A673 (cell line): ENCODE measurements at regions not wholly inside any gene's neighbourhood (a gene's known extent, or its start where the extent isn't known, plus 50 kb on each side); places are given as distances from the start of the nearest gene placed in this dataset.

ENCODE experiments used
- BruUV-seq: library from RNA; stranded (reverse); fragments of 400-500 nt; replicated peaks from 2 replicates; lab custom pipeline; 2021; lab: Mats Ljungman, UMichigan
- CTCF ChIA-PET: fragments of 300-600 bp; sonication (Branson Sonifier 250); formaldehyde crosslinking; loops from one replicate; lab custom pipeline; 2022; ENCODE audit warnings: antibody characterized with exemption; lab: Charles Lee
- POLR2A ChIA-PET: fragments of 300-600 bp; sonication (Branson Sonifier 250); formaldehyde crosslinking; loops from one replicate; lab custom pipeline; 2022; ENCODE audit warnings: antibody characterized with exemption; ENCODE audit not compliant: low non-redundant PET; lab: Charles Lee
- DNase-seq: peaks from one replicate; pipeline ENCODE4 v3.0.0-alpha.2; 2015; ENCODE audit warnings: low spot score
- H3K27ac ChIP-seq: fragments of 200-600 bp; sonication (generic); 2 replicates; pipeline ENCODE4 v1.5.1; 2016; ENCODE audit warnings: mixed run types, low read depth, mild to moderate bottlenecking, mixed read lengths, antibody characterized with exemption, low read length; ENCODE audit not compliant: poor library complexity, severe bottlenecking
- H3K27me3 ChIP-seq: fragments of 200-600 bp; sonication (generic); replicated peaks from 2 replicates; pipeline ENCODE4 v1.6.1; 2017; ENCODE audit warnings: mixed run types, low read depth, mild to moderate bottlenecking, mixed read lengths, antibody characterized with exemption, low read length; ENCODE audit not compliant: insufficient read depth, poor library complexity
- H3K36me3 ChIP-seq: fragments of 200-600 bp; sonication (generic); 2 replicates; pipeline ENCODE4 v1.6.1; 2016; ENCODE audit warnings: mixed run types, mild to moderate bottlenecking, mixed read lengths, antibody characterized with exemption, low read length; ENCODE audit not compliant: insufficient read depth, poor library complexity, severe bottlenecking
- H3K4me1 ChIP-seq: fragments of 200-600 bp; sonication (generic); 2 replicates; pipeline ENCODE4 v1.6.1; 2017; ENCODE audit warnings: mixed run types, mild to moderate bottlenecking, mixed read lengths, antibody characterized with exemption, low read length; ENCODE audit not compliant: insufficient read depth, poor library complexity, severe bottlenecking
- H3K4me3 ChIP-seq: fragments of 200-600 bp; sonication (generic); 2 replicates; pipeline ENCODE4 v1.5.1; 2016; ENCODE audit warnings: low read depth, mixed run types, mild to moderate bottlenecking, mixed read lengths, low read length; ENCODE audit not compliant: poor library complexity, severe bottlenecking
- H3K9me3 ChIP-seq: fragments of 200-600 bp; sonication (generic); 2 replicates; pipeline ENCODE4 v1.6.1; 2016; ENCODE audit warnings: mixed run types, low read depth, mild to moderate bottlenecking, mixed read lengths, antibody characterized with exemption, low read length; ENCODE audit not compliant: poor library complexity, severe bottlenecking
- EZH2 ChIP-seq: fragments of 200-600 bp; sonication (generic); IDR thresholded peaks from 2 replicates; pipeline ENCODE4 v1.6.1; 2017; ENCODE audit warnings: borderline replicate concordance, low read depth, mild to moderate bottlenecking, mixed read lengths, antibody characterized with exemption, low read length; ENCODE audit not compliant: poor library complexity, severe bottlenecking
- intact Hi-C: fragments of 100-400 bp; cut with micrococcal nuclease; formaldehyde crosslinking; loops from one replicate; pipeline ENCODE4 v1.10.0; 2022; ENCODE audit not compliant: unreplicated experiment
- TF ChIP-seq, protein P1 (sequence below): fragments of 300-800, 200-600 bp; sonication (generic); conservative IDR thresholded peaks from 2 replicates; pipeline ENCODE4 v1.5.1; 2017; ENCODE audit warnings: low read depth, mild to moderate bottlenecking, antibody characterized with exemption, low read length, moderate library complexity, mixed read lengths

DNA sequence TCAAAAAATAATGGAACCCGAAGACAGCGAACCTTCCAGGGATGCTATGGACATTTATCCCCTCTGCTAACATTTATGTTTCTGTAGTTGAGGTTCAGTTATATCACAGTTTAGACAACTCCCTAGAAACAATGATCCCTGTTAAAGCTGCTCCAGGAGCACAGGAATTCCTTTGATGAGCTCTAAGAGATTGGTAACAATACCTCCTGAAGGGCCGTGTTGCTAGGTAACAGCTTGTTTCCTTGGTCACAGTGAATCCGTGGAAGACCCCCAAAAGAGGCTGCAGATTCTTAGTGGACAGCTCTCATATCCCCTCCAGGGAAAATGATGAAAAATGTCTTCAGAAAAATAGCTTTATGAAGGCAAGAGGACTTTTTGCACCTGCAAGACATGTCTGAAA lies 160.2 kb downstream of the SERPINI1 start:
- intact Hi-C loops: no loop called here
- no peak overlapping the region for H3K27ac ChIP-seq
- no peak overlapping the region for H3K4me3 ChIP-seq
- H3K27me3 ChIP-seq: no peaks in the 10 kb centered on the region
- ChIA-PET POLR2A (no interaction called here), CTCF (no interaction called here)
- DNase-seq: no peak
- H3K9me3 ChIP-seq: no peaks in the 10 kb centered on the region
- no peaks in the 10 kb centered on the region for H3K36me3 ChIP-seq
- no TSS peak for BruUV-seq
- H3K4me1 ChIP-seq: no peaks in the 10 kb centered on the region
- no peak for TF ChIP-seq EZH2
- TF ChIP-seq, protein P1, sequence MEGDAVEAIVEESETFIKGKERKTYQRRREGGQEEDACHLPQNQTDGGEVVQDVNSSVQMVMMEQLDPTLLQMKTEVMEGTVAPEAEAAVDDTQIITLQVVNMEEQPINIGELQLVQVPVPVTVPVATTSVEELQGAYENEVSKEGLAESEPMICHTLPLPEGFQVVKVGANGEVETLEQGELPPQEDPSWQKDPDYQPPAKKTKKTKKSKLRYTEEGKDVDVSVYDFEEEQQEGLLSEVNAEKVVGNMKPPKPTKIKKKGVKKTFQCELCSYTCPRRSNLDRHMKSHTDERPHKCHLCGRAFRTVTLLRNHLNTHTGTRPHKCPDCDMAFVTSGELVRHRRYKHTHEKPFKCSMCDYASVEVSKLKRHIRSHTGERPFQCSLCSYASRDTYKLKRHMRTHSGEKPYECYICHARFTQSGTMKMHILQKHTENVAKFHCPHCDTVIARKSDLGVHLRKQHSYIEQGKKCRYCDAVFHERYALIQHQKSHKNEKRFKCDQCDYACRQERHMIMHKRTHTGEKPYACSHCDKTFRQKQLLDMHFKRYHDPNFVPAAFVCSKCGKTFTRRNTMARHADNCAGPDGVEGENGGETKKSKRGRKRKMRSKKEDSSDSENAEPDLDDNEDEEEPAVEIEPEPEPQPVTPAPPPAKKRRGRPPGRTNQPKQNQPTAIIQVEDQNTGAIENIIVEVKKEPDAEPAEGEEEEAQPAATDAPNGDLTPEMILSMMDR: no peak

DNA sequence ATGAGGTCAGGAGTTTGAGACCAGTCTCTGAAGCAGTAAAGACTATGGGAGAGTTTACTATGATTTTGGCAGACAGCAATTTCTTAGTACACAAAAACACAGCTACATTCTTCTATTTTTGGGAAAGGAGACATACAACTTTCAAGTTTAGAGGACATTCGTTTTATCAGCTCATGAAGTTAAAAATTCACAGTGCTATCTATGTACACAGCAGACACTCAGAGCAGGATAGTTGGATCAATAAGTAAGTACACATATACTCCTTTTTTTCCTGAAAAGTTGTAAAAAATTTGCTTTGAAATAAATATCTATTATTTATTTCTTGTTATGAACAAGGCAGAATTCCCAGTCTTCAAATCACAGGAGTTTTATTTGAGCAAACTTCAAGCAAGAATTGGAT lies 159.7 kb downstream of the SERPINI1 start:
- CTCF ChIA-PET: no interaction called here
- no peaks in the 10 kb centered on the region for H3K27me3 ChIP-seq
- no peak overlapping the region for H3K4me3 ChIP-seq
- no peak overlapping the region for H3K27ac ChIP-seq
- intact Hi-C loops: no loop called here
- H3K9me3 ChIP-seq: no peaks in the 10 kb centered on the region
- no peaks in the 10 kb centered on the region for H3K36me3 ChIP-seq
- POLR2A ChIA-PET: no interaction called here
- H3K4me1 ChIP-seq: no peaks in the 10 kb centered on the region
- BruUV-seq: no TSS peak
- no peak for TF ChIP-seq EZH2
- TF ChIP-seq, protein P1: no peak
- no peak for DNase-seq

DNA sequence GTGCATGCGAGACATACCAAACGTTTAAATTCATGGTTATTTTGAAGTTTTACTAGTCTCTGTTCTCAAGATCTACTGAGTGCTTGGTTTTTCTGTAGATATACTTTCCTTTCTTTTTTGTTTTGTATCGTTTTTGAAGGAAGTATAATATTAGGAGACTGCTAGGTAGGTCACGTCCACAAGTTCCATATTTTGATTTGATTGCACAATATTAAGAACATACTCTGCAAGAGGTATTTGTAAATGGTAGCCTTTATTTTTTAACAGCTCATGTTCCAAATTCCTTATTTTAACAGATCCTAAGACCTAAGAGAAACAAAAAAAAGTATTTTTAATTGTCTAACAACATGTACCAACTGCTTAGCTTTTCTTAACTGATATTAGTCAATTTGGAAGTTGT lies 156.7 kb downstream of the SERPINI1 start:
- Histone ChIP-seq H3K9me3 (no peaks in the 10 kb centered on the region), H3K27me3 (no peaks in the 10 kb centered on the region), H3K4me3 (no peak overlapping the region), H3K36me3 (no peaks in the 10 kb centered on the region), H3K4me1 (no peaks in the 10 kb centered on the region), H3K27ac (no peak overlapping the region)
- BruUV-seq: no TSS peak
- CTCF ChIA-PET: no interaction called here
- no peak for DNase-seq
- POLR2A ChIA-PET: no interaction called here
- intact Hi-C loops: no loop called here
- TF ChIP-seq EZH2: no peak
- TF ChIP-seq, protein P1: no peak
